BJ (cell line): ENCODE measurements at regions not wholly inside any gene's neighbourhood (a gene's known extent, or its start where the extent isn't known, plus 50 kb on each side); places are given as distances from the start of the nearest gene placed in this dataset.

Experiments used
- CTCF ChIA-PET: fragments of 350-600 bp; formaldehyde crosslinking; extraction: SDS; loops from one replicate; lab custom pipeline; 2021; ENCODE audit warnings: antibody characterized with exemption, inconsistent platforms; lab: Yijun Ruan, JAX
- POLR2A ChIA-PET: fragments of 300-600 bp; sonication (Branson Sonifier 250); formaldehyde crosslinking; extraction: SDS; loops from one replicate; lab custom pipeline; 2021; ENCODE audit warnings: antibody characterized with exemption; lab: Charles Lee
- DNase-seq: peaks from one replicate; pipeline ENCODE4 v3.0.0-alpha.2; 2011; ENCODE audit warnings: low read depth
- H3K27me3 ChIP-seq: 2 replicates; pipeline ENCODE4 v1.6.0; 2011; ENCODE audit warnings: low read length; ENCODE audit not compliant: control insufficient read depth, insufficient read depth
- H3K36me3 ChIP-seq: 2 replicates; pipeline ENCODE4 v1.5.1; 2011; ENCODE audit warnings: low read length; ENCODE audit not compliant: control insufficient read depth, insufficient read depth
- H3K4me3 ChIP-seq: 2 replicates; pipeline ENCODE4 v1.5.1; 2011; ENCODE audit warnings: low read depth, mild to moderate bottlenecking, control low read depth, low read length
- CTCF ChIP-seq: IDR thresholded peaks from 2 replicates; pipeline ENCODE4 v1.5.1; 2011; ENCODE audit warnings: low read depth, mild to moderate bottlenecking, control low read depth, inconsistent platforms, low read length, moderate library complexity; ENCODE audit not compliant: insufficient read depth

- H3K36me3 ChIP-seq, result no peaks in the 10 kb centered on the region
- no peak for DNase-seq
- no peak for TF ChIP-seq CTCF
- H3K4me3 ChIP-seq, result no peak overlapping the region
- CTCF ChIA-PET, result interaction anchor here (0.5 to 1.7 kb wide), 8 partner anchors 10 to 609 kb away, joined by 3 read pairs; no protein-coding TSS in a partner anchor
- no peaks in the 10 kb centered on the region for H3K27me3 ChIP-seq
- POLR2A ChIA-PET, result no interaction called here
These were observed 208.0 kb downstream of the ZNF365 start for GRCh38 chr10:62582101-62582705.

GRCh38 chr10:62582804-62583208 is 208.6 kb downstream of the ZNF365 start:
- no peak overlapping the region for H3K4me3 ChIP-seq
- CTCF ChIA-PET, result interaction anchor here (0.7 to 3.7 kb wide), 8 partner anchors 9 to 577 kb away, joined by 3 to 25 read pairs (median 3); no protein-coding TSS in a partner anchor
- POLR2A ChIA-PET, result no interaction called here

GRCh38 chr10:62583876-62584615 is 209.9 kb downstream of the ZNF365 start:
- ChIA-PET CTCF (interaction anchor here (1.2 to 3.7 kb wide), 7 partner anchors 10 to 500 kb away, joined by 3 to 25 read pairs (median 5); partner anchors contain the start of gene EGR2), POLR2A (no interaction called here)
- Histone ChIP-seq H3K4me3 (no peak overlapping the region), H3K27me3 (no peaks in the 10 kb centered on the region), H3K36me3 (no peaks in the 10 kb centered on the region)
- peak; percentile 93 for DNase-seq
- no peak for TF ChIP-seq CTCF

More at GRCh38 chr10:62582804-62583208, 208.6 kb downstream of the ZNF365 start:
- H3K27me3 ChIP-seq, result no peaks in the 10 kb centered on the region
- no peaks in the 10 kb centered on the region for H3K36me3 ChIP-seq
- DNase-seq, result peak; percentile 98
- TF ChIP-seq CTCF, result no peak

- Histone ChIP-seq H3K36me3 (no peaks in the 10 kb centered on the region), H3K27me3 (no peaks in the 10 kb centered on the region), H3K4me3 (no peak overlapping the region)
- DNase-seq, result no peak
- ChIA-PET CTCF (interaction anchor here (0.7 to 3.7 kb wide), 7 partner anchors 9 to 499 kb away, joined by 3 to 25 read pairs (median 5); partner anchors contain the start of gene EGR2), POLR2A (no interaction called here)
- no peak for TF ChIP-seq CTCF
These were observed 210.6 kb downstream of the ZNF365 start for GRCh38 chr10:62584731-62585130.

GRCh38 chr10:62585211-62585775 is 211.1 kb downstream of the ZNF365 start:
- Histone ChIP-seq H3K27me3 (no peaks in the 10 kb centered on the region), H3K36me3 (no peaks in the 10 kb centered on the region), H3K4me3 (no peak overlapping the region)
- no peak for TF ChIP-seq CTCF
- DNase-seq, result no peak
- ChIA-PET CTCF (interaction anchor here (0.7 to 3.7 kb wide), 6 partner anchors 9 to 498 kb away, joined by 3 to 25 read pairs (median 6); no protein-coding TSS in a partner anchor), POLR2A (interaction anchor here (0.6 kb wide), 1 partner anchor 581 kb away, joined by 3 read pairs; no protein-coding TSS in a partner anchor)
